Muscle of back (tissue), 3 donors: ENCODE measurements at regions not wholly inside any gene's neighbourhood (a gene's known extent, or its start where the extent isn't known, plus 50 kb on each side); places are given as distances from the start of the nearest gene placed in this dataset.

ENCODE experiments used
- DNase-seq, 3 donors: peaks; one replicate each; pipeline versions ENCODE4 v3.0.0 to v3.0.0-alpha.2; 2013

DNA sequence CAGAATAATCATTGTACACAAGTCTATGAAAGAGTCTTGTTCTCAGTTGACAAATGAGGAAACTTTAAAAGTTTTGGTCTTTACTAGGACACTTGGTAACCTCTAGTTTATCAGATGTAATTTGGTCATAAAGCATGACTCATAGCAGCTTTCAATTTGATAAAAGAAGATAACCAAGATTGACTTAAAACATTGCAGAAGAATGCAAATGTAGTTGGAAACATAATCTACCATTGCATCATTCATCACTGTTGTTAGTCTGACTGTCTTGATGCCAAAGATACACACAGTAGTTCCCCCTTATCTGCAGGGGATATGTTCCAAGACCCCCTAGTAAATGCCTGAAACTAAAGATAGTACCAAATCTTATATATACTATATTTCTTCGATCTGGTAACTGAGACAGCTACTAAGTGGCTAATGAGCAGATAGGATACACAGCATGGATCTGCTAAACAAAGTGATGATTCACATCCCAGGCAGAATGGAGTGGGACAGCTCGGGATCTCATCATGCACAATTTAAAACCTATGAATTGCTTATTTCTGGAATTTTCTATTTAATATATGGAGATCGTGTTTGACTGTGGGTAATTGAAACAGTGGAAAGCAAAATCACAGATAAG is 131.4 kb upstream of the CCDC68 start:
- DNase-seq, result no peak

DNA sequence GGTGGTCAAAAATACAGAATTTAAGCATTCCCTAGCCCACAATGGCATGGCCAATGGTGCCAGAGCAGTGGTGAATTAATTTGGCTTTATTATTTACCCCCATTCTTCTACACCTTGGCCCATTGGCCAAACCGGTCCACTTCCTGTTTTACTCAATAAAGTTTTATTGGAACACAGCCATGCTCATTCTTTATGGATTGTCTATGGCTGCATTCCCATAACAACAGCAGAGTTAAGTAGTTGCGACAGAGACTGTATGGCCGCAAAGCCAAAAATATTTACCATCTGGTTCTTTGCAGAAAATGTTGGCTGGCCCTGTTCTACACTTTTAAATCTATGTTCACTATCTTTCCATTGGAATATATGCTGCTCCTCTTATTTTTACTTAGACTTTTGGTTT is 130.3 kb upstream of the CCDC68 start:
- DNase-seq, result no peak

DNA sequence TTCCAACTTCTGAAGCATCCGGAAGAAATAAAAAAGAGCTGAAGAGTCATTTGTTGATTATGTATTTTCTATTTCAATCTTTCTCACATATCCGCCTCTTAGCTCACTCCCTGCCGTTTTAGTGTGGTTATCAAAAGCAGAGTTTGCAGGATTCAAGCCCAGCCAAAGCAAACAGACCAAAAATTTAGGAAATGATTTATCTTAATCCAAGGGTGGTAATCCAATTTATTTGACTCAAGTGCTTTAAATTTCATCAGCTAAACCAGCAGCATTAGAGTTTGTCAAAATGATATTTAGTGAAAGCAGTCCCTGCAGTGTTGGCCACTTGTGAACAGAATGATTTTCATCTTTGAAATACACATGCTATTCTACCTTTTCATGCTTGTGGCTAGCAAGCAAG is 129.3 kb upstream of the CCDC68 start:
- no peak for DNase-seq

DNA sequence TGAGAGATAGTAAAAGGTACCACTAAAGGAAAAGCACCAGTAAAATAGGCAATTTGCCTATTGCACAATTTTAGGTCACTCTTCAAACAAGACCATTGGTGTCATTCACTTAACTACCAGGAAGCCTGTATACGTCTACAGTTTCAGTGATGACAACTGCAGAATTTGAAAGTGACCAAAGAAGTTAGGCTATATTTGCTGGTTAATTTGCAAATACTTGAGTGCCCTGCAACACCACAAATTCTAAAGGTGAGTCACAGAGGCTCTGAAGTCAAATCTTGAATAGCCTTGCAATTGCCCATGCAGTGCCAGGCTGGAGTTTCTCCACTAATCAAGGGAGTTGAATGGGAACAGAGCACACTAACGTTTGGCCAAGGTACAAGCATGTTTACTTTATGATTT is 128.7 kb upstream of the CCDC68 start:
- DNase-seq, result no peak

DNA sequence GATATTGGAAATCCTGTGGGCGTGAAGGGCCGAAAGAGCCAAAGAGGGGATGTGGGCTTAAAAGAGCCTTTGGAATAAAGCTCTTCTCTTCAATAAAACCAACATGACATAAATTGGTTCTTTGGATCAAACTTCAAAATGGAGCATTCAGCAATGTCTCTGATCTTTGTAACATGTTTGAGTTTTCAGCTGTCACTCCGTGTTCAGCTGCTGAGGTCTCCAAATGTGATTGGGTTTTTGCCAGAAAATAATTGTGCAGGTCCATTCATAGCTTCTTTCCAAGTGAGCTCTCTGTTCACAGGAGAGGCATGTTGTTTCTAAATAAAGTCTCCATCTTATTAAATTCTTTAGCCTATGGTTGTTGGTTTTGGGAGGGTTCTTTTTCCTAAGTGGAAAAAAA is 127.6 kb upstream of the CCDC68 start:
- DNase-seq, result no peak

DNA sequence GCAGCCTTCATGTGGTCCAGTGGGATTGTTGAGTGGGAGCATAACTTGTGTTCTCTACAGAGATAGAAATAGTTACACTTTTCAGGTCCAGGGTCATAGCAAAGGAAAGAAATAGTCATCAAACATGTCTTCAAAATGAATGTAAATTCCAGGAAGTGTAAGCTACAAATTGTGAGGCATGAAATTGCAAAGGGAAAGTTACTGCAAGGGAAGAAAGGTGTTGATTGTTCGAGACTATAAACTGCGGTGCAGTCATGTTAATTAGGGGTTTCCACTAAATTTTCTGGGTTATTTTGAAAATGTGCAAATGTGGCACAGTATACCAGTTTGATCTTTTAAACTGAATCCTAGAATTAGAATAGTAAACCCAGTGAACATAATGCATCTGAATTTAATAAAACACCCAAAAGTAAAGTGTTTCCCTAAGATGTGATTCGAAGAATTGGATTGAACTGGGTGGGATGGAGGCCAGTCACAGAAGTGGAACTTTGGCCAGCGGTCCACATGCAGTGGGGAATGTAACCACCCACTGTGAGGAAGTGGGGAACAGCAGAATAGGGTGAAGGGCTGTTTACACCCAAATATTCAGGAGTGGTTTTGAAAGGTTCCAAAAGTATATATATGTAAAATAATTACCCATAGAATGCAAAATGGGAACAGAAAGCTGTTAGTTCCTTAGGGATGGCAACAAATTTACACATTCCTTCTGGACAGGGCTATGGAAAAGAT is 126.5 kb upstream of the CCDC68 start:
- DNase-seq, result no peak

DNA sequence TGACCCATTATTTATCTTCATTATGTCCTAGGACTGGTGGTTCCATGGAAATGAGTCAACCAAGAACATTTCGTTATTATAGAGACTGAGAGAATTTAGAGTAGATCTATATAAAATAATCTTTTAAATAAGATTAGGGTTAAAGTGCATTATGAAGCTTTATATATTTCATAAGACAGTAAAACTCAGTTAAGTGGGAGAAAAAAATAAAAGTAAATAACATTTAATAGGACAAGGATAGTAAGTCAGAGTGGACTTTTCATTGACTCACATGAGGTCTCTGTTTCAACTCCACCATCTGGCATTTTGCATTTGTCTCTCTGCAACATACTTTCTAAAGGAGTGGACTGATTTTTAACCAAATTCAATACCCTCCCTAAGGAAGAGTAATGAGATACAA is 125.3 kb upstream of the CCDC68 start:
- no peak for DNase-seq

DNA sequence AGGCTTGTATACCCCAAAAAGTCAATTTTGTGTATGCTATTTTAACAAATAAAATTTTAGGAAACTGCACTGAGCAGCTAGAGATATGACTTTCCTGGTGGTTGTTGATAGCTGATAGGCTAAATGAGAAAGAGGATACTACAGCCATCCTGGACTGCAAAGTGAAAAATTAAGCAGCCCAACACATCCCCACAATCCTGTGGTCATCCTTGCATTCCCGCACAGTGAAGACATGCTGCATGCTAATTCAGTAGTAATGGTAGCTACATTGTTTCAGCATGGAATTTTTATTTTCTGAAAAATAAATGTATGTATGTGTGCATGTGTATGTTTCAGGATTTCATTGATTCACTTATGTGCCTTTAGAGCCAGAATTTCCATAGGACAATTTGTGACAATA is 124.2 kb upstream of the CCDC68 start:
- no peak for DNase-seq

DNA sequence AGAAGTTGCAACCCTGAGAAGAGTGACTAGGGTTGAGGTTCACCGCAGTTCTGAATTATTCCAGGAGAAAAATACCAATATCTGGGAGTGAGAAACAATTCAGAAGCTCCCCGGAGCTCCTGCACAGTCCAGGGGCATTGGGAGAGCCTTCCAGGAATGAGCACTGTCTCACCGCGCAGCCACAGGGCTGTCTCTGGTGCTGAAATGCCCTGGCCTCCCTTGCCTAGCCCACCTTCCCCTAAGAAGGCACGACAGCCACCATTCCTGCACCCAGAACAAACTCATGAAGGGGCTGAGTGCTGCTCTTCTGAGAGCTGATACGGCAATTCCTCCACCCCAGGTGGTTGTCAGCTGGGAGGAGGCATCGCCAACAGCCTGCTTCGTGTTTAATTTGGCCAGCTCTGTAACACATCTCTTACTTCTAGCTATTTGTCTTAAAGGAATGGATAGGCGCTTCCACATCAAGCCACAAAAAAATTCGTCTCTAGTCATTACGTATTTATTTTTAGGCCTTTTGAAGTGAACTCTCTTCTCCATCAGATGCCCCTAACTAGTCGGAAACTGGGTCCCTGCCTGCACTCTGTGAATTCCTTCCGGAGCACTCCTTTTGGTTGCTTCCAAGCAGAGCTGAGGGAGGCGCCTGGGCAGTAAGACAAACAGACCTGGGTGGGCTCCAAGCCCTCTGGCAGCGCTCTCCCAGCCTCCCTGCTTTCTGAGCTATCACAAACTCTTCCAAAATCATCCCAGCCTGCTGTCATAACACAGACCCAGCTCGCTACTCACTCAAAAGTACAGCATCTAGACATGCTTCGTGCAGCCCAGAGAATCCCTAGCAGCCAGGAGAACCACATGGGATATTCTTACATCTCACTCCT is 120.5 kb upstream of the CCDC68 start:
- peak in 2 of 3 donors; percentile 42 to 67 for DNase-seq

DNA sequence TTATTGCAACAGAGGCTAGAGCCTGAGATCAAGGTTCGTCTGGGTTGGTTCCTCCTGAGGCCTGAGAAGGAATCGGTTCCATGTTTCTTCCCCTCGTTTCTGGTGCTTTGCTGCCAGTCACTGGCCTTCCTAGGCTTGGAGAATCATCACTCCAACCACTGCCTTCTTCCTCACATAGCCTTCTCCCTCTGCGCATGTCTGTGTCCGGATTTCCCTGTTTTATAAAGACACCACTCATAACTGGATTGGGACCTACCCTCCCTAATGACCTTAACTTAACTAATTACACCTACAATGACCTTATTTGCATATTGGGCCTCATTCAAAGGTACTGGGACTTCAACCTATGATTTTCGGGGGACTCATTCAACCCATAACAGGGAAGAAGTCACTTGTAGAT is 119.8 kb upstream of the CCDC68 start:
- no peak for DNase-seq

DNA sequence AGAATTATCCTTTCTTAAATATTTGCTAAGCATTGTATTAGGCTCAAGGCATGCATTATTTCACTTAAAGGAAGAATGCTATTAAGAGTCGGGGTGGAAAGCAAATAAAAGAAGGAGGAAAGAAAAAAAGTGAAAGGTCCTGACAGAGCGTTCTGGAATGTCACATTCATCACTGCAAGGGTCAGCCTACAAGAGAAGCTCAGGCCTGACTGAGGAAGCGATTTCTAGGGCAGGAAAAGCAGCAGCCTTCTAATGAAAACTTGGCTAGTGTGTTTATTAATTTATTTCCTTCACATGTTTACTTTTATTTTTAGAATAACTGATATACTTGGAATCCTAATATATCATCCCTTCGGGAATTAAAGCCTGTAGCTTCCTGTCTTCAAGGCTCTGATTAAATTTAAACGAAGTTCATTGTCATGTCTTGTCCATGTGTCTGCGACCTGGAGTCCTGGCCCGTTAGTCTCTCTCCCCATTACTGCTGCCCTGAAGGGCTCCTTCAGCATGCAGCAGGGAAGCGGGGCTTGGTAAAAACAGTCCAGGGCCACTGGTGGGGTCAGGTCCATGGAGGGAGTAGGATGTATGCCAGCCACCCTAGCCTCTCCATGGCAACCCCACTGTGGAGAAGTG is 119.2 kb upstream of the CCDC68 start:
- no peak for DNase-seq

DNA sequence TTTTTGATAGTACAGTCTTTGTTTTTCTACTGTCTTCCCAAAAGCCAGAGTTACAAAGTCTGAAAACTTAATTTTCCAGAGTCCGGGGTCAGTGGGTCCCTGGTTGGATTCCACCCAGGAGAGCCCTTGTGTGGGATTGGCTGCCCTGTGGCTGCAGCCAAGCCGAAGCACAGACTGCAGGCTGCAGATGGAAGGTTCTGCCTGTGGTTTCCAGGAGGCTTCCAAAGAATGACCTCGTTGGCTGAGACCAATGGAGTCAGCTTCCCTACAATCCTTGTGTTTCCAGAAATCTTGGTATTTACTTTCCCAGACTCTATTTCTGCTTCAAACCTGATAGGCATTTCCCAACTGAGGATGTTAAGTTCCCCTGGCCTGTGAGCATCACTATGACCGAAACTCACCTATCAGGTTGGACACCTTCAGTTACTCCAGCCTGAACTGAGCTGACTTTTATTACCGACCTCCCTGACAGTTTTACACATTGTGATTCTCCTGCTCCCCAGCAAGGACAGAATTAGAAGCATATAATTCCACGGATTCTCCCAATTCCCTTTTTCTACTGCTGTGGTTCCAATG is 117.5 kb upstream of the CCDC68 start:
- DNase-seq, result no peak

DNA sequence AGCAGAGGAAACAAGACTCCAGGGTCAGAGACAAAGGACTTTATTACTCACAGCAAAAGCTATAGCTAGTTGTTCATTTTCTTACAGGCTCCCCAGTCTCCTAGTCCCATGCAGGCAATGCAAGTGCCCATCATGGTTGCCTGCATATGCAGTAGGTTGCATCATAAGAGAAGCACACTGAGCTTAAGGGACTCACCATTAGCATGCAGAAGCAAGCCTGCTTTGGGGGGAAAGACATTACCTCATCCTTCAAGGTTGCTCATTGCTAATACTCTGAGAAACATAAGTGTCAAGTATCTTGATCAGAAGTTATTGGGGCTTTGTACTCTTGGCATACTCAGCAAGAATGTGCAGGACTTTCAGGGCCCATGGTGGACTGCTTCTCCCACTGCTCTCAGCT is 114.6 kb upstream of the CCDC68 start:
- no peak for DNase-seq

DNA sequence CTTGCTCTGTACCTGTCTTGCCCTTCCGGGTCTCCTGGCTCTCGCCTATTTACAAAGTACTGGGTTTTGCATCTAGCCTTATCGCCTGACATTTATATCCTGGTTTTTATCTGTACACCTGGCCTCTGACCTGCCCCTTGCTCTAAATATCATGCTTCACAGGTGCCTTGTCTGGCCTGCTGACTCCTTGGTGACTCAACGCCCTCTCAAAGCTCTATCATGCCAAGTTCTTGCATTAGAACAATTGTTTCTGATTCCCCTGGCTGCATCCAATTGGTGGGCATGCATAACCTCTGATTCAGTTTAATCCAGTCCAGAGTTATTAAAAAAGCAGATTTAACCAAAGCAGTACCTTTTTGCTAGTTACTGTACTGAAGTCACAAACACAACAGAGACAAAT is 113.9 kb upstream of the CCDC68 start:
- no peak for DNase-seq

DNA sequence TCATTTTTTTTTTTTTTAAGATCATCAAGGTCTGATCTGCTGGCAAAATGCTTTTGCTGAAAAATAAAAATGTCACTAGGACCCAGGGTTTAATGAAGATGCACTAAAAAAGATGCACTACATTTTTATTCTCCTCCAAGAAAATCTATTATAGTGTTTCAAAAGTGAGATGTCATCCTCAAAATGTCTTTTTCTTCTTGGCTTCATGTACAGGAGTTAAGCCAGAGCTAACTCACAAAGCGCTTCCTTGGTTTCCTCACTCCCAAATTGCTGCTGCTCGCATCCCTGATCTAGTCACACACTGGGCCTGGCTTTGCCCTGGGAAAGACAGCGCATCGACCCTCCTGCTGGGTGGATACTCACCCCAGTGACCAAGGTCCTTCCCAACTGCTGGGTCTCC is 113.4 kb upstream of the CCDC68 start:
- DNase-seq, result no peak

DNA sequence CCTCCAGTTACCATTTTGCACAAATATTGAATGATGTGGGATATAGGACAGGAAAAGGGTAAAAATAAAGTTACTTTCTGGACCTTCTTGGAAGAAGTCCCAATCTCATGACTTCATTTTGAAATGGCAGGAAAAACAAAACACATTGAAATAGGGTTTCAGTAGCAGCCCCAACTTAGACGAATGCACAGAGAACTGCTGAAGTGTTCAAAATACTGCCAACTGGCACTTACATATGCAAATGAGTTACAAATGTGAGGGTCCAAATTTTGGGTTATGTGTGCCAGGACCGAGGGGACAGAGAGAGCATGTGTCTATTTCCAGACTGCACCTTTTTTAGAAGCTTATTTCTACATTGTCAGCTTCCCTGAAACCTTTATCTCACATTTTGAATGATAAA is 112.9 kb upstream of the CCDC68 start:
- no peak for DNase-seq

DNA sequence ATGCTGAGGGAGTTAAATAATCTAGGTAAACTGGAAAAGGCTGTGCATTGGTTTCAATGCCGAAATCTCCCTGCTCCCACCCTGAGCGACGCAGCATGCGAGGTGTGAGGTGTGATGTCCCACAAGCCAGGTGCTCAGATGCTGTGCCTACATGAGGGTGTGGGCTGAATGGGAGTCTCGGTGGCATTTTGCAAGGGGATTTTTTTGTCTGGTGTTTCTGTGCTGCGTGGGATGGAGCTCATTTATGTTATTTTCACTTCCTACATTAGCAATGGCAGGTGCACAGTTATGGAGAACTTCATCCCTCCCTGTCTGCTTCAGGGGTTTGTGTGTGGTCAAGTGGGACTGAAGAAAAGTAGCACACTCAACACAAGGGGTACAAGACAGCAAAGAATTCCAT is 110.2 kb upstream of the CCDC68 start:
- no peak for DNase-seq

DNA sequence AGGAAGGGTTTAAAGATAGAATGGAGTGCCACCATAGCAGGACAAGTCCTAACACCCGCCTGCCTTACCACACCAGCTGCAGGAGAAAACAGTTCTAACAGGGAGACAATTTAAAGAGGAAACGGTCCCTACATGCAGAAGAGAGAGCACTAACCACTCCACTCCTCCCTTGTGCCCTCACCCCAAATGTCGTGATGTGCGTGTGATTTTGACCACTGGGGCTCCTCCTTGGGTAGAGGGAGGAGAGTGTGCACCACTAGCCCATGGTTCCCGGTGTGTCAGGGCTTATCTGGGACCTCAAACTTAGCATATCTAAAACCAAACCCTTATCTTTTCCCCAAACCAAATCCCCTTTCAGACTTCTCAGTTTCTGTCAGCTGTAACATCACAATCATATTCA is 105.5 kb upstream of the CCDC68 start:
- no peak for DNase-seq

DNA sequence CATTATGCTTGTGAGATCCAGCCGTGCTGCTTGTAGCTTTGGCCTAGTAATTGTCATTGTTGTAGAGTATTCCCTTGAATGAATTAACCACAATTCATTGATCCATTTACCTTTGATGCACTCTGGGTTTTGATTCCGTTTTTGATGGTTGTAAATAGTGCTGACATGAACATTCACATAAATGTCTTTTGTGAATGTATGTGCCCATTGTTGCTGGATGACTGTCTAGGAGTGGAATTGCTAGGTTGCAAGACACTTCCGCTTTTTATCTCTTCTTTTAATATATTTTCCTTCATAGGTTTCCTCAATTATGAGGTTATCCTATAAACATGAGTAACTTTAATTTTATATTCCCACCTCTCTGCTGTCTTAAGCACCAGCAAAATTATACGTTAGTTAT is 104.8 kb upstream of the CCDC68 start:
- no peak for DNase-seq

DNA sequence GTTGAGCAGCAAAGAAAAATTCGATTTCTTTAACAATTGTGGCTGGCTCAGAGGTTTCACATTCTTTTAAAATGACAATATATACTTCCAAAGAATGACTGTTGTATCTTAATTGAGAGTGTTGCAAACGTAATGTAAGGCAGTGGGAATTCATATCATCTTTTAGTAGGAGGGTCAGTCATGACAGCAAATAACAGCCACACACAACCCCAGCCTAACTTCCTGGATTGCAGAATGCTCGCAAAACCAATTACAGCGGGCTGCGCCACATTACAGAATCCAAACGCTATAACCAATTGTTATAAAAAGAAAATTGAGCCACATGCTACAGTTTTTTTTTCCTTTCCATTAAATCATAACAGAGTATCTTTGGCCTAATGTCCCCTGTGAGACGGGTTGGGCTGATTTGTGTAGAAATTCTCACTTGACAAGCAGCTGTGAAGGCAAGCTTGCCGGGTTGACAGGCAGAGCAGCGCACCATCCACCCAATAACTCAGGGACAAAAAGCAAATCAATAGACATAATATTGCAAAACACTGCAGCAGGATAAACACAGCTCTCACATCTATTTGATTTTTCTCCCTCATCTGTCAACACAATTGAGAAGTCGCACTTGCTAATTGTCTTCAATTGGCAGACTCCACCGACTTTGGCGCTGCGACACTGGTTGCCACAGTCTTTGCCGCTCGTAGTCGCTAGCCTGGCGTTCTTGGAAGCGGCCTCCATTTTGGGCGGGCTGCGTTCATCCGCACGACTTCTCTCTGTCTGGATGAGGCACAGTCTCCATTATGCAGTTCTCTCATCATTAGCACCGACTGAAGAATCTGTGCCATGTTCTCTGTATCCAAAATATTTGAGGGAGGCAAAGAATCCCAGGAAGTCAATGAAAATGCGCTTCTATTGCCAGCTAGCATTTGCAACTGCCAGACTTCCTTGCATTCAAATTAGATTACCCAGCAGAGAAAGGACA is 95.0 kb upstream of the CCDC68 start:
- no peak for DNase-seq

DNA sequence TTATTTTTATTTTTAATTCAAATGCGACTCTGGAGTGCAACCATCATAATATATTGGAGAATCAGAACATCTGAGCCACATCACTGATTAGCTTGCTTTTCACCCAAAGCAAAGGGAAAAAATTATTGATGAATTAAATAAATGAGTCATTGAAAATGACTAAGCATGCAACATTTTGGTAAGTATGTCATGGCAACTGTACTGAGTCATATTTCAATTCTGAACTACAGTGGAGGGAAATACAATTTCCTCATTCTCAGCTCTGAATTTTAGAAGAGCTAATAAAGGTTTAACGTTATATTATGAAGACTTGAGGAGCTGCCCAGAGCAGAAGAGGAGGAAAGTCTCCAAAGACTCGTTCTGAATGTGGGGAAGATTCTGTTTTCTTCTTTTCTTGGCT is 89.6 kb upstream of the CCDC68 start:
- DNase-seq, result peak in 1 of 3 donors; percentile 33
